Muscle of leg (tissue), 3 donors: ENCODE measurements at regions not wholly inside any gene's neighbourhood (a gene's known extent, or its start where the extent isn't known, plus 50 kb on each side); places are given as distances from the start of the nearest gene placed in this dataset.

Source experiments
- DNase-seq: peaks from one replicate; pipeline ENCODE4 v3.0.0; 2013
- H3K27ac ChIP-seq: one replicate; pipeline ENCODE4 v1.5.1; 2013; ENCODE audit warnings: mild to moderate bottlenecking, low read length, control low read depth
- H3K27me3 ChIP-seq: one replicate; pipeline ENCODE4 v1.6.1; 2013; ENCODE audit warnings: low read length; ENCODE audit not compliant: control insufficient read depth, insufficient read depth
- H3K36me3 ChIP-seq: one replicate; pipeline ENCODE4 v1.6.1; 2013; ENCODE audit warnings: low read length; ENCODE audit not compliant: control insufficient read depth, insufficient read depth
- H3K4me1 ChIP-seq: one replicate; pipeline ENCODE4 v1.6.1; 2013; ENCODE audit warnings: low read length; ENCODE audit not compliant: control insufficient read depth, insufficient read depth
- H3K4me3 ChIP-seq: one replicate; pipeline ENCODE4 v1.5.1; 2013; ENCODE audit warnings: low read length, control low read depth
- H3K9me3 ChIP-seq: replicated peaks from 2 replicates; pipeline ENCODE4 v1.6.1; 2013; ENCODE audit warnings: low read depth, low read length; ENCODE audit not compliant: control insufficient read depth
- WGBS: methylation state at CpG from one replicate; pipeline ENCODE4 v1.1.5; 2013; ENCODE audit warnings: missing lambda C conversion rate; ENCODE audit not compliant: insufficient coverage; 5-methylcytosine and 5-hydroxymethylcytosine counted together

- H3K4me1 ChIP-seq: peaks cover 38% of the 10 kb centered on the region
- 79% methylated on average over 7 of the region's 10 CpGs for WGBS
- no peak overlapping the region for H3K4me3 ChIP-seq
Observed at GRCh38 chr22:48864748-48865147, 962.9 kb downstream of the BRD1 start.

GRCh38 chr22:48863965-48864528 is 963.6 kb downstream of the BRD1 start:
- WGBS: 67% methylated on average over 5 of the region's 7 CpGs
- Histone ChIP-seq H3K27ac (no peak overlapping the region), H3K27me3 (peaks cover 4% of the 10 kb centered on the region), H3K9me3 (no peaks in the 10 kb centered on the region), H3K4me1 (peaks cover 35% of the 10 kb centered on the region), H3K36me3 (no peaks in the 10 kb centered on the region), H3K4me3 (no peak overlapping the region)
- DNase-seq: no peak

More at GRCh38 chr22:48864748-48865147, 962.9 kb downstream of the BRD1 start:
- Histone ChIP-seq H3K27ac (no peak overlapping the region), H3K36me3 (no peaks in the 10 kb centered on the region), H3K9me3 (peaks cover under 1% of the 10 kb centered on the region), H3K27me3 (peaks cover 6% of the 10 kb centered on the region)
- DNase-seq: no peak

- H3K4me1 ChIP-seq: peaks cover 2% of the 10 kb centered on the region
- no peak overlapping the region for H3K27ac ChIP-seq
- H3K4me3 ChIP-seq: no peak overlapping the region
- 50% methylated on average over 2 of the region's 7 CpGs for WGBS
- H3K27me3 ChIP-seq: peaks cover 2% of the 10 kb centered on the region
- H3K9me3 ChIP-seq: no peaks in the 10 kb centered on the region
- H3K36me3 ChIP-seq: no peaks in the 10 kb centered on the region
- DNase-seq: no peak
Observed at GRCh38 chr22:48860557-48860956, 967.1 kb downstream of the BRD1 start.

- WGBS: 91% methylated on average over 2 of the region's 2 CpGs
- no peak for DNase-seq
- Histone ChIP-seq H3K27me3 (peaks cover 2% of the 10 kb centered on the region), H3K27ac (no peak overlapping the region), H3K36me3 (no peaks in the 10 kb centered on the region), H3K4me3 (no peak overlapping the region), H3K9me3 (no peaks in the 10 kb centered on the region), H3K4me1 (no peaks in the 10 kb centered on the region)
Observed at GRCh38 chr22:48858856-48859255, 968.8 kb downstream of the BRD1 start.

- no peak for DNase-seq
- WGBS: 86% methylated on average over 6 of the region's 9 CpGs
Observed at GRCh38 chr22:48858121-48858520, 969.6 kb downstream of the BRD1 start.

GRCh38 chr22:48857202-48857805 is 970.4 kb downstream of the BRD1 start:
- Histone ChIP-seq H3K27ac (no peak overlapping the region), H3K4me3 (no peak overlapping the region), H3K36me3 (no peaks in the 10 kb centered on the region), H3K9me3 (no peaks in the 10 kb centered on the region), H3K4me1 (peaks cover 3% of the 10 kb centered on the region), H3K27me3 (peaks cover 2% of the 10 kb centered on the region)
- DNase-seq: no peak
- 86% methylated on average over 13 of the region's 13 CpGs for WGBS

More at GRCh38 chr22:48858121-48858520, 969.6 kb downstream of the BRD1 start:
- H3K27ac ChIP-seq: no peak overlapping the region
- H3K4me3 ChIP-seq: no peak overlapping the region
- H3K9me3 ChIP-seq: no peaks in the 10 kb centered on the region
- peaks cover 2% of the 10 kb centered on the region for H3K27me3 ChIP-seq
- H3K4me1 ChIP-seq: peaks cover 3% of the 10 kb centered on the region
- H3K36me3 ChIP-seq: no peaks in the 10 kb centered on the region

GRCh38 chr22:48856308-48856615 is 971.4 kb downstream of the BRD1 start:
- Histone ChIP-seq H3K4me1 (peaks cover 3% of the 10 kb centered on the region), H3K27ac (no peak overlapping the region), H3K36me3 (no peaks in the 10 kb centered on the region), H3K27me3 (peaks cover 2% of the 10 kb centered on the region), H3K9me3 (no peaks in the 10 kb centered on the region), H3K4me3 (no peak overlapping the region)
- DNase-seq: no peak
- WGBS: 85% methylated on average over 7 of the region's 8 CpGs

GRCh38 chr22:48855593-48856307 is 971.9 kb downstream of the BRD1 start:
- Histone ChIP-seq H3K4me3 (no peak overlapping the region), H3K9me3 (no peaks in the 10 kb centered on the region), H3K36me3 (no peaks in the 10 kb centered on the region), H3K4me1 (peaks cover 3% of the 10 kb centered on the region), H3K27me3 (peaks cover 2% of the 10 kb centered on the region), H3K27ac (no peak overlapping the region)
- 90% methylated on average over 8 of the region's 9 CpGs for WGBS
- no peak for DNase-seq

- Histone ChIP-seq H3K27ac (no peak overlapping the region), H3K9me3 (no peaks in the 10 kb centered on the region), H3K36me3 (no peaks in the 10 kb centered on the region), H3K27me3 (peaks cover 2% of the 10 kb centered on the region), H3K4me1 (peaks cover 3% of the 10 kb centered on the region), H3K4me3 (no peak overlapping the region)
- DNase-seq: no peak
- 86% methylated on average over 1 of the region's 1 CpG for WGBS
Observed at GRCh38 chr22:48855013-48855412, 972.7 kb downstream of the BRD1 start.

- H3K27me3 ChIP-seq: peaks cover 2% of the 10 kb centered on the region
- no peaks in the 10 kb centered on the region for H3K36me3 ChIP-seq
- H3K4me1 ChIP-seq: peaks cover 12% of the 10 kb centered on the region
- H3K4me3 ChIP-seq: no peak overlapping the region
- DNase-seq: no peak
- H3K9me3 ChIP-seq: no peaks in the 10 kb centered on the region
- no peak overlapping the region for H3K27ac ChIP-seq
- WGBS: 77% methylated on average over 5 of the region's 7 CpGs
Observed at GRCh38 chr22:48853627-48854240, 973.9 kb downstream of the BRD1 start.
